Suprapubic skin (tissue), 4 donors: ENCODE measurements at regions not wholly inside any gene's neighbourhood (a gene's known extent, or its start where the extent isn't known, plus 50 kb on each side); places are given as distances from the start of the nearest gene placed in this dataset.

Source experiments
- CTCF ChIP-seq, 2 donors: fragments of 200-600 bp in 1 of 2; fragments of 450-650 bp in 1 of 2; sonication (generic) in 1 of 2; IDR thresholded peaks; one replicate each; pipeline ENCODE4 v1.5.1; 2016 to 2019; ENCODE audit warnings: antibody characterized with exemption in 2 of 2, mild to moderate bottlenecking in 1 of 2, moderate library complexity in 1 of 2
- POLR2A ChIP-seq, 2 donors: fragments of 450-650 bp; IDR thresholded peaks; one replicate each; pipeline ENCODE4 v1.6.1; 2017; ENCODE audit warnings: antibody characterized with exemption in 2 of 2, mild to moderate bottlenecking in 2 of 2, moderate library complexity in 2 of 2
- POLR2AphosphoS5 ChIP-seq, 3 donors: sonication (generic); formaldehyde crosslinking; IDR thresholded peaks; one replicate each; pipeline ENCODE4 v1.6.1; 2017; ENCODE audit warnings: antibody characterized with exemption in 3 of 3

DNA sequence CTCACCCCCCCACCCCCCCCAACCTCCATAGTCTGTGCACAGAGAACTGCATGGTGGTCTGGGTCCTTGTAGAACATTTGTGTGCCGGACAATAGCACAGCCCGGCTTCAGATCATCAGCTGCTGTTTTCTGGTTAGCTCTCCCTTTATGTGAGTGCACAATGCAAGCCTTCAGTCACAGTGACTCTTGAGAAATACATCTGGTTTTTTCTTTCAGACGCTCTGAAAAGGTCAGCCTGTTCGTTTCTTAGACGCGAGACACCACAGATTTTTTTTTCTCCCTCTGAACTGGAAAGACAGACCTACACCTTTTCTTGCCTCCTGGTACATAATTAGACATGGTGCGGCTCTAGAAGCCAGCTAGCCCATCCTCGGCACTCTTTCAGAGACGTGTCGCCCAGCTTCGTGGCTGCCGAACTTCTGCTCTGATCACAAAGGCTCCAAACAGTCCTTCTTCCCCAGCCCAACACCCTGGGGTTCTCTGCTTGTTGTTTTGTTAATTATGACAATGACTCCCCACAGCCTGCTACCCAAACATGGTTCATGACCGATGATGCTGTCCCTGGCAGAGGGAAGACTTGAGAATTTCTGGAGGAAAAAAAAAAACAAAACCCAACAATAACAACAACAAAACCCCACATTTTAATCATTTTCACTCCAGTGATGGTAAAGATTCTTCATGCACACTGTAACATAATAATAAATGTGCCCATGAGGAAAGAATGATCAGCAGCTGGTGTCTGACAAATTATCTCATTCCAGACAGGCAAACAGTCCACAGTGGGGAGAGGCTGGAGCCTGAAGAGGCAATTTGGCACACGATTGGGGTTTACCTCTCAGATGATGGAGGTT, 241.4 kb upstream of the ZNF462 start:
- no peak for TF ChIP-seq CTCF (IDR thresholded peaks at IDR 0.05)
- TF ChIP-seq POLR2A (IDR thresholded peaks at IDR 0.05): no peak
- no peak for TF ChIP-seq POLR2AphosphoS5 (IDR thresholded peaks at IDR 0.05)
